Gastrocnemius medialis (tissue), 4 donors: ENCODE measurements at regions not wholly inside any gene's neighbourhood (a gene's known extent, or its start where the extent isn't known, plus 50 kb on each side); places are given as distances from the start of the nearest gene placed in this dataset.

Experiments used
- POLR2A ChIP-seq, 2 donors: fragments of 450-650 bp; IDR thresholded peaks; one replicate each; pipeline ENCODE4 v1.6.1; 2017; ENCODE audit warnings: antibody characterized with exemption in 2 of 2, mild to moderate bottlenecking in 2 of 2, moderate library complexity in 2 of 2
- TF ChIP-seq, protein P1 (sequence below), 5 experiments: fragments of 450-650 bp in 3 of 5; fragments of 200-600 bp in 2 of 5; sonication (generic) in 2 of 5; IDR thresholded peaks in 4 of 5; conservative IDR thresholded peaks in 1 of 5; 1 replicate in 4 of 5; 2 replicates in 1 of 5; pipeline ENCODE4 v1.5.1; 2016 to 2019; ENCODE audit warnings: antibody characterized with exemption in 5 of 5, mild to moderate bottlenecking in 3 of 5, moderate library complexity in 3 of 5

DNA sequence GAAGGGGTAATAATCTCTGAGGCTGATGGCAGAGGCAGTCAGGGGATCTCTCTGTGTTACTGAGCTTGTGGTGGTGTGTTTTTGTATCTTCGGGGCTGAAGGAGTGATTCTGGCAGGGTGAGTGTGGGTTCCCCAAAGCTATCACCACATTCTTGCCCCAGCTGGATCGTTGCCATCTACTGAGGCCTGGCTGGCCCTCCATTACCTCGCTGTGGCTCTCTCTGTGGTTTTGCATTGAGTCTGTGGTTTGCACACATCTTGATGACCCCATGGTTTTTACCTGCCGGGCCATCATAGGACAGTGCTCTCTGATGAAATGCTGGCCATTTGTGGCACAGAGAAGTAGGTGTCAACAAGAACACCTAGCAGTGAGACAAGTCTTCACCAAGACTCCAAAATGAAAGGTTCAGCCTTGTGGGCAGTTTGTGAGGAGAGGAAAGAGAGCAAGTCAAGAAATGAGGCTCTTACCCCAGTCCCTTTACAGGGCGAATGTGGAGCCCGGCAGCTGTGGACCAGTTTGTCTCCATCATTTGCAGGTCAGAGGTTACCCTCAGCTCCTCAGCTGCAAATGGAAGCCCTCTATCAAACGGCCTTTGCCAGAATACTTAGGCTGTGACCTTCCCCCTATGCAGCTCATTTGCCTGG lies 69.0 kb upstream of the NPAS1 start:
- no peak for TF ChIP-seq POLR2A (IDR thresholded peaks at IDR 0.05)
- TF ChIP-seq, protein P1, sequence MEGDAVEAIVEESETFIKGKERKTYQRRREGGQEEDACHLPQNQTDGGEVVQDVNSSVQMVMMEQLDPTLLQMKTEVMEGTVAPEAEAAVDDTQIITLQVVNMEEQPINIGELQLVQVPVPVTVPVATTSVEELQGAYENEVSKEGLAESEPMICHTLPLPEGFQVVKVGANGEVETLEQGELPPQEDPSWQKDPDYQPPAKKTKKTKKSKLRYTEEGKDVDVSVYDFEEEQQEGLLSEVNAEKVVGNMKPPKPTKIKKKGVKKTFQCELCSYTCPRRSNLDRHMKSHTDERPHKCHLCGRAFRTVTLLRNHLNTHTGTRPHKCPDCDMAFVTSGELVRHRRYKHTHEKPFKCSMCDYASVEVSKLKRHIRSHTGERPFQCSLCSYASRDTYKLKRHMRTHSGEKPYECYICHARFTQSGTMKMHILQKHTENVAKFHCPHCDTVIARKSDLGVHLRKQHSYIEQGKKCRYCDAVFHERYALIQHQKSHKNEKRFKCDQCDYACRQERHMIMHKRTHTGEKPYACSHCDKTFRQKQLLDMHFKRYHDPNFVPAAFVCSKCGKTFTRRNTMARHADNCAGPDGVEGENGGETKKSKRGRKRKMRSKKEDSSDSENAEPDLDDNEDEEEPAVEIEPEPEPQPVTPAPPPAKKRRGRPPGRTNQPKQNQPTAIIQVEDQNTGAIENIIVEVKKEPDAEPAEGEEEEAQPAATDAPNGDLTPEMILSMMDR (IDR thresholded peaks at IDR 0.05 in 4 of 5, conservative IDR thresholded peaks at IDR 0.05 in 1 of 5): no peak
